Testis (tissue), 2 donors: ENCODE measurements at regions not wholly inside any gene's neighbourhood (a gene's known extent, or its start where the extent isn't known, plus 50 kb on each side); places are given as distances from the start of the nearest gene placed in this dataset.

ENCODE experiments used
- POLR2A ChIP-seq: fragments of 450-650 bp; IDR thresholded peaks from one replicate; pipeline ENCODE4 v1.6.1; 2017; ENCODE audit warnings: antibody characterized with exemption, mild to moderate bottlenecking, moderate library complexity
- TF ChIP-seq, protein P1 (sequence below), 3 experiments: fragments of 450-650 bp in 2 of 3; fragments of 200-600 bp in 1 of 3; sonication (generic) in 1 of 3; IDR thresholded peaks; one replicate each; pipeline ENCODE4 v1.5.1; 2016 to 2019; ENCODE audit warnings: antibody characterized with exemption in 3 of 3, mild to moderate bottlenecking in 2 of 3, moderate library complexity in 1 of 3

DNA sequence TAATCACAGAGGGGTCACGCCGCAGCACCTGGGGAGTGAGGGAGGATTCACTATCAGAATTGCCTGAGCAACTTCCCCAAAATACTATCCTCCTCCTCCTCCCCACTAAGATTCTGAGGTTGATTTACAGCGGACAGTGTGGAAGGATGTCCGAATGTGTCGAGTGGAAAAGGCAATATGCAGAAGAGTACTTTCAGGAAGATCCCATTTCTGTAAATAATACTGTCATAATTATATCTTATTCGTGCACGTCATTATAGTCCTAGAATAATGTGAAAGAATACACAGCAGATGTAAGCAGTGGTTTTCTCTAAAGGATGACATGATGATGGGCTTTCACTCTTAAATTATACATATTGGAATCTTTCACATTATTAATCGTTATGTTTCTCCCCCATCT lies 149.8 kb upstream of the NOCT start:
- TF ChIP-seq, protein P1, sequence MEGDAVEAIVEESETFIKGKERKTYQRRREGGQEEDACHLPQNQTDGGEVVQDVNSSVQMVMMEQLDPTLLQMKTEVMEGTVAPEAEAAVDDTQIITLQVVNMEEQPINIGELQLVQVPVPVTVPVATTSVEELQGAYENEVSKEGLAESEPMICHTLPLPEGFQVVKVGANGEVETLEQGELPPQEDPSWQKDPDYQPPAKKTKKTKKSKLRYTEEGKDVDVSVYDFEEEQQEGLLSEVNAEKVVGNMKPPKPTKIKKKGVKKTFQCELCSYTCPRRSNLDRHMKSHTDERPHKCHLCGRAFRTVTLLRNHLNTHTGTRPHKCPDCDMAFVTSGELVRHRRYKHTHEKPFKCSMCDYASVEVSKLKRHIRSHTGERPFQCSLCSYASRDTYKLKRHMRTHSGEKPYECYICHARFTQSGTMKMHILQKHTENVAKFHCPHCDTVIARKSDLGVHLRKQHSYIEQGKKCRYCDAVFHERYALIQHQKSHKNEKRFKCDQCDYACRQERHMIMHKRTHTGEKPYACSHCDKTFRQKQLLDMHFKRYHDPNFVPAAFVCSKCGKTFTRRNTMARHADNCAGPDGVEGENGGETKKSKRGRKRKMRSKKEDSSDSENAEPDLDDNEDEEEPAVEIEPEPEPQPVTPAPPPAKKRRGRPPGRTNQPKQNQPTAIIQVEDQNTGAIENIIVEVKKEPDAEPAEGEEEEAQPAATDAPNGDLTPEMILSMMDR (IDR thresholded peaks at IDR 0.05), result no peak
- no peak for TF ChIP-seq POLR2A
